Ishikawa (cell line): ENCODE measurements at regions not wholly inside any gene's neighbourhood (a gene's known extent, or its start where the extent isn't known, plus 50 kb on each side); places are given as distances from the start of the nearest gene placed in this dataset.

Source experiments
- CEBPB ChIP-seq: IDR thresholded peaks from 2 replicates; pipeline ENCODE4 v1.6.1; 2012
- CREB1 ChIP-seq: IDR thresholded peaks from 2 replicates; pipeline ENCODE4 v1.6.1; 2012; ENCODE audit warnings: low read depth
- EGR1 ChIP-seq: IDR thresholded peaks from 2 replicates; pipeline ENCODE4 v1.6.1; 2012
- EP300 ChIP-seq: IDR thresholded peaks from 2 replicates; pipeline ENCODE4 v1.6.1; 2012; ENCODE audit warnings: borderline replicate concordance
- FOXM1 ChIP-seq: IDR thresholded peaks from 2 replicates; pipeline ENCODE4 v1.6.1; 2012; ENCODE audit warnings: low read depth, borderline replicate concordance
- MAX ChIP-seq: IDR thresholded peaks from 2 replicates; pipeline ENCODE4 v1.6.1; 2012
- NFIC ChIP-seq: IDR thresholded peaks from 2 replicates; pipeline ENCODE4 v1.6.1; 2012
- RAD21 ChIP-seq: IDR thresholded peaks from 2 replicates; pipeline ENCODE4 v1.6.1; 2012; ENCODE audit warnings: low read depth
- TAF1 ChIP-seq: IDR thresholded peaks from 2 replicates; pipeline ENCODE4 v1.6.1; 2012; ENCODE audit warnings: low read depth, mild to moderate bottlenecking
- TCF12 ChIP-seq: IDR thresholded peaks from 2 replicates; pipeline ENCODE4 v1.6.1; 2012; ENCODE audit warnings: low read depth
- TEAD4 ChIP-seq: IDR thresholded peaks from 2 replicates; pipeline ENCODE4 v1.6.1; 2012
- USF1 ChIP-seq: IDR thresholded peaks from 2 replicates; pipeline ENCODE4 v1.6.1; 2012
- YY1 ChIP-seq: IDR thresholded peaks from 2 replicates; pipeline ENCODE4 v1.6.1; 2012; ENCODE audit warnings: low read depth
- ZBTB7A ChIP-seq: IDR thresholded peaks from 2 replicates; pipeline ENCODE4 v1.6.1; 2012; ENCODE audit warnings: low read depth
- TF ChIP-seq, protein P1 (sequence below): IDR thresholded peaks from 2 replicates; pipeline ENCODE4 v1.6.1; 2012; ENCODE audit warnings: low read depth, mild to moderate bottlenecking

DNA sequence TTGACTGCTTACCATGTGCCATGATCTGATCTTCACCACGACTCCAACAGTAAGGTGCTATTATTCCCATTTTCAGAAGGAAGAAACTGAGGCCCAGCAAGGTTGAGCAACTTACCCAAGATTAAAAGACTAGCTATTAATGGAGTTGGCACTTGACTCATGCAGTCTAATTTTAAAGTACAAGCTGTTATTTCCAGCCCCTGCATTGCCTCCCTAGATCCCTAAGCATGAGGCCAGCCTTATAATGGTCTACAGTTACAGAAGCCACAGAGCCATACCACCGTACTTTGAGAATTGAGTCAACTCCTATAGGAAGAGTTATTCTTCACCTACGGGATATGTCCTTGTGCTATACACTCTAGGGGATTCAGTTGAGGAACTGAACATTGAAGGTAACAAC, 66.7 kb upstream of the RBM19 start:
- no peak for TF ChIP-seq USF1
- TF ChIP-seq ZBTB7A, result no peak
- TF ChIP-seq YY1, result no peak
- TF ChIP-seq EGR1, result no peak
- TF ChIP-seq CREB1, result no peak
- no peak for TF ChIP-seq EP300

- no peak for TF ChIP-seq TCF12
- TF ChIP-seq TEAD4, result no peak
- no peak for TF ChIP-seq CEBPB
- TF ChIP-seq YY1, result no peak
- TF ChIP-seq FOXM1, result no peak
- no peak for TF ChIP-seq NFIC
These were observed 64.3 kb upstream of the RBM19 start for GRCh38 chr12:114030451-114030850.

DNA sequence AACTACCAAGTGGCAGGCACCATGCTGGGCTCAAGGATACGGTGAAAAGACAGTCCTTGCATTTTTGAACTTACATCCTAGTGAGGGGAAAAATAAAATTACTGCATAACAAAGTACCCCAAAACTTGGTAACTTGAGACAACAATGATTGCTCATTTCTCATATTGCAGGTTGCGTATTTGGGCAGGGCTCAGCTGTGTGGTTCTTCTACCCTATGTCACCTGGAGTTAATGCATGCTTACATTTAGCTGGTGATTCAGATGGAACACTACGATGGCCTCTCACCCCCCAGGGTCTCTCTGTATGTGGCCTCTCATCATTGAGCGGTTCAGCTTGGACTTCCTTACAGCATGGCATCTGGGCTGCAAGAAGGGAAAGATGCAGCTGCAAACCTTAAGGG, 60.7 kb upstream of the RBM19 start:
- TF ChIP-seq FOXM1 (no peak), RAD21 (no peak), CREB1 (no peak), TCF12 (no peak), TAF1 (no peak), USF1 (no peak), NFIC (no peak), MAX (no peak), TEAD4 (no peak), EP300 (no peak), CEBPB (no peak), YY1 (no peak), ZBTB7A (no peak), EGR1 (no peak)
- TF ChIP-seq, protein P1, sequence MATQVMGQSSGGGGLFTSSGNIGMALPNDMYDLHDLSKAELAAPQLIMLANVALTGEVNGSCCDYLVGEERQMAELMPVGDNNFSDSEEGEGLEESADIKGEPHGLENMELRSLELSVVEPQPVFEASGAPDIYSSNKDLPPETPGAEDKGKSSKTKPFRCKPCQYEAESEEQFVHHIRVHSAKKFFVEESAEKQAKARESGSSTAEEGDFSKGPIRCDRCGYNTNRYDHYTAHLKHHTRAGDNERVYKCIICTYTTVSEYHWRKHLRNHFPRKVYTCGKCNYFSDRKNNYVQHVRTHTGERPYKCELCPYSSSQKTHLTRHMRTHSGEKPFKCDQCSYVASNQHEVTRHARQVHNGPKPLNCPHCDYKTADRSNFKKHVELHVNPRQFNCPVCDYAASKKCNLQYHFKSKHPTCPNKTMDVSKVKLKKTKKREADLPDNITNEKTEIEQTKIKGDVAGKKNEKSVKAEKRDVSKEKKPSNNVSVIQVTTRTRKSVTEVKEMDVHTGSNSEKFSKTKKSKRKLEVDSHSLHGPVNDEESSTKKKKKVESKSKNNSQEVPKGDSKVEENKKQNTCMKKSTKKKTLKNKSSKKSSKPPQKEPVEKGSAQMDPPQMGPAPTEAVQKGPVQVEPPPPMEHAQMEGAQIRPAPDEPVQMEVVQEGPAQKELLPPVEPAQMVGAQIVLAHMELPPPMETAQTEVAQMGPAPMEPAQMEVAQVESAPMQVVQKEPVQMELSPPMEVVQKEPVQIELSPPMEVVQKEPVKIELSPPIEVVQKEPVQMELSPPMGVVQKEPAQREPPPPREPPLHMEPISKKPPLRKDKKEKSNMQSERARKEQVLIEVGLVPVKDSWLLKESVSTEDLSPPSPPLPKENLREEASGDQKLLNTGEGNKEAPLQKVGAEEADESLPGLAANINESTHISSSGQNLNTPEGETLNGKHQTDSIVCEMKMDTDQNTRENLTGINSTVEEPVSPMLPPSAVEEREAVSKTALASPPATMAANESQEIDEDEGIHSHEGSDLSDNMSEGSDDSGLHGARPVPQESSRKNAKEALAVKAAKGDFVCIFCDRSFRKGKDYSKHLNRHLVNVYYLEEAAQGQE, result no peak

DNA sequence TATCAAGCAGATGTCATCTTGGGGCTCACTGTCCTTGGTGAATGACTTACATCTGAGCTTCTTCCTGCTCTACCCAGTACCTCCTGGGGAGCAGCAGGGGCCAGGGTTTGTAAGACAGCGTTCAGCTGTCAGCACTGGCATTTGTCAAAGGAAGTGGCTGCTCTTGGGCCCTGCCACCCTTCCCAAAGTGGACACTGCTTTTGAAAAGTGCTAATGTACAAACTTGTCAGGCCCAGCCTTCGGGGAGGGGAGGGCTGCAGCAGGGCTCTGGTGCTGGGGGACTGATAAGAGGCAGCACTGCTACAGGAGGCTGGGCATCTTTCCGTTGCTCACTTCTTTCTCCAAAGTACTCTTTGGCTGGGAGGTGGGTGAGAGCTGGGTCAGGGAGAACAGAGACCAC, 59.8 kb upstream of the RBM19 start:
- TF ChIP-seq CREB1, result no peak
- no peak for TF ChIP-seq TAF1
- TF ChIP-seq MAX, result no peak
- no peak for TF ChIP-seq RAD21
- no peak for TF ChIP-seq TEAD4
- TF ChIP-seq NFIC, result no peak
- no peak for TF ChIP-seq YY1
- no peak for TF ChIP-seq EGR1
- no peak for TF ChIP-seq USF1
- TF ChIP-seq TCF12, result no peak
- no peak for TF ChIP-seq FOXM1
- TF ChIP-seq, protein P1, result no peak

GRCh38 chr12:114018669-114019068, 52.5 kb upstream of the RBM19 start:
- TF ChIP-seq FOXM1, result no peak
- TF ChIP-seq RAD21, result no peak
- TF ChIP-seq MAX, result no peak
- TF ChIP-seq, protein P1, result no peak
- TF ChIP-seq NFIC, result no peak
- TF ChIP-seq YY1, result no peak
- no peak for TF ChIP-seq TAF1
- no peak for TF ChIP-seq TEAD4
- TF ChIP-seq ZBTB7A, result no peak
- no peak for TF ChIP-seq CREB1
- TF ChIP-seq USF1, result no peak
- no peak for TF ChIP-seq TCF12
- no peak for TF ChIP-seq EP300
- TF ChIP-seq CEBPB, result no peak
- TF ChIP-seq EGR1, result no peak
